ENCODE measurements at regions not wholly inside any gene's neighbourhood (a gene's known extent, or its start where the extent isn't known, plus 50 kb on each side); places are given as distances from the start of the nearest gene placed in this dataset.

DNA sequence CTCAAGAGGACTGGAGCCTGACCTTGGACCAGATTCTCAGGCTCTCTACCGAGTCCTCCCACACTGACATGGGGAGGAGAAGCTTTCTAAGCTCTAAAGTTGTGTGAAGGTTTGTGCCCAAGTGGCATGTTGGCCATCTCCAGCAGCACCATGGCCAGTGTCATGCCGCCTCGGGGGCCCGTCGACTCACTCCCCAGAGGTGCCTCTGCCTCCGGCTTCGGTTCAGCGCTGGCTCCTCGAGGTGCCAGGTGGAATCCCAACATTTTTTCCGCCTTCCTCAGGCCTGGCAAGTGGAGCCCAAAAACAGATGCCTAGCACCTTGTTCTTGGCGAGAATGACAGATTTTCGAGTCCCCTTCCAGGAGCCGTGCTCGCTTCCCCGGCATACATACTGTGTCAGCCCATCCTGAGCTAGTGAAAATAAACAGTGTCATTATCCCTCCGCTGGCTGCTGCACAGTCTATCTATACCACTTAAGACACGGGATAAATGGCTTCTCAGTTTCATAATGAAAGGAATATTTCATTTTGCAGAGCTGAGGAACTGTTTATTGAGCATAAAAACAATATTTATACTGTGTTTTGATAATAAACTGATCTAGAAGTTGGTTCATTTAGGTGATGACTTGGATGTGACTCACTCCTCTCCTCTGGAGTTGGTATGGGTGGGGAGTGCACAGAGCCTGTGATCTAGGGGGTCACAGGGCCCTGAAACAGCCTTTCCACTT, 328.5 kb upstream of the TLE3 start:
- no peak for DNase-seq (ENCODE audit: low spot score)

DNA sequence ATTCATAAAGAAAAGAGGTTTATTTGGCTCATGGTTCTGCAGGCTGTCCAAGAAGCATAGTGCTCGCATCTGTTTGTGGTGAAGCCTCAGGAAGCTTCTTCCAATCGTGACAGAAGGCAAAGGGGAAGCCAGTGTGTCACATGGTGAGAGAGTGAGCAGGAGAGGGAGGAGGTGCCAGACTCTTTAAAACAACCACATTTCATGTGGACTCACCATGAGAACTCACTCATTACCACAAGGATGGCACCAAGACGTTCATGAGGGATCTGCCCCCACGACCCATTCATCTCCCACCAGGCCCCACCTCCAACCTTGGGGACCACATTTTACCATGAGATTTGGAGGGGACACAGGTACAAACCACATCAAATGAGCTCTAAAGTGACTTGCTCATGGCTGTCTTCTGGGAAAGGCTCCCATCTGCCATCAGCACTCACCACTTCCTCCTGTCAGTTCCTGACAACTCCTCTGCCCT, 327.3 kb upstream of the TLE3 start:
- no peak for DNase-seq (ENCODE audit: low spot score)

- no peak for DNase-seq (ENCODE audit: low spot score)
These were observed 325.6 kb upstream of the TLE3 start for GRCh38 chr15:70423267-70423666.

DNA sequence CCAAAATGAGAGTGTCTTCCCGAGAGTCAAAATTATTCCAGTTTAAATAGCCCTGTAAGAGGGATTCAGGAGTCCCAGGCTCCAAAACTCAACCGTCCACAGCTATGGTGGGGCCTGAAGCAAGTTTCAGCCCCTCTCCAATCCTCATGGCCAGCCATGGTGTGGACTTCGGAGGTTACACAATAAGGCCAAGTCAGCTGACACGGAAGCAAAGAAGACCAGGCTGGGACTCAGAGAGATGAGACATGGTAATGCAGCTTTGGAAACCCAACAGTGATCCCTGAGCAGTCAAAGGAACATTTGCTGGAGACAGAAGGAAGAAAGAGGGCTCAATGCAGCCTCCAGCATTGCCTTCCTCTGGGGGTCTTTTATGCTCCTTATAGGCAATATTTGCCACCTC, 324.6 kb upstream of the TLE3 start:
- no peak for DNase-seq (ENCODE audit: low spot score)

DNA sequence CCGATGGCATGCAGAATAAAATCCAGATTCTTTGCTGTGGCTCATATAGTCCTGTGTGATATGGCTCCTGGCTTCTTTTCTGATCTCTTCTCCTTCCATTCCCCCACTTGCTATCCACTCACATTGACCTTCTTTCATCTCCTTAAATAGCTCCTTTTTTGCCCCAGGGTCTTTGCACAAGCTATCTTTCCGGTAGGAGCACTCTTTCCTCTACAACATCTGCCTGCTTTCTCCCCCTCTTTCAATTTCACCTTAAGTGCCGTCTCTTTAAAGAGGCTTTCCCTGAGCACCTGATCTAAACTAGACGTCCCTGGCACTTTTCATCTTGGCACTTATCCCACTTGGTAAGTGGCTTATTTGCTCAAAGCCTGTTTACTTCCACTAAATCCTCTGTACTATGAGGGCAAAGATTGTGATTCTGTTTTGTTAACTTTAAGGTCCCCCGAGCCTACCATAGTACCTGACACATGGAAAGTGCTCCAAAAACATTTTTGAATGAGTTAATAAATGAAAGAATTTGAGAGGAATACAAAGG, 323.3 kb upstream of the TLE3 start:
- no peak for DNase-seq (ENCODE audit: low spot score)

DNA sequence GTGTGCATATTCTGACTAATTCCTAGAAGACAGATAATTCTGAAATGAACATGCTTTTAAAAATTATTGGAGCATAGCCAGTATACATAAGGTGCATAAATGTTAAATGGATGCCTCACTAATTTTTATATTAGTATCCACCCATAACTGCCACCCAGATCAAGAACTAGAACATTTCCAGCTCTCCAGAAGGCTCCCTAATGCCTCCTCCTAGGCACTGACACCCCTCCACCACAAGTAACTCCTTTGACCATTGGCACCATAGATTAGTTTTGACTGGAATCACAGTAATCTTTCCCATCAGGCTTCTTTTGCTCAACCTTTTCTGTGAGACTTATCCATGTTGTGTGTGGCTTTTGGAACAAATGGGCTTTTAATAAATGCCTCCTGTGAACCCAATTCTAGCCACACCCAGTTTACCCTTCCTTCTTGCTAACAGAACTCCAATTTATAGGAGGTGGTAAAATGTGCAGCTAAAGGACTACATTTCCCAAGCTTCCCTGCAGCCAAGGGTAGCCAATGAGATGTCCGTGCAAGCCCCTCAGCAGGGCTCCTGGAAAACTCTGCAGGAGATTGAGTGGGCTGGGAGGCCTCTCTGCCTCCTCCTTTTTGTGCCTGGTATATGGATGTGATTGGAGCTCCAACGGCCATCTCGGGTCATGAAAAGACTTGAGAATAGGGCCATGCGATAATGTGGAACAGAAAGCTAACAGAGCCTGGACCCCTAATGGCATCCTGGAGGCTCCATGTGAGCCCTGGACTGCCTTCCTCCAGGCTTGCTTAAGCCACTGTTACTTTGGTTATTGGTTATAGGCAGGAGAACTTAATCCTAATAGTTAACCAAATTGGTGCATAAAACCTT, 322.6 kb upstream of the TLE3 start:
- DNase-seq (ENCODE audit: low spot score), result no peak

- no peak for DNase-seq (ENCODE audit: low spot score)
These were observed 321.2 kb upstream of the TLE3 start for GRCh38 chr15:70418943-70419342.

DNA sequence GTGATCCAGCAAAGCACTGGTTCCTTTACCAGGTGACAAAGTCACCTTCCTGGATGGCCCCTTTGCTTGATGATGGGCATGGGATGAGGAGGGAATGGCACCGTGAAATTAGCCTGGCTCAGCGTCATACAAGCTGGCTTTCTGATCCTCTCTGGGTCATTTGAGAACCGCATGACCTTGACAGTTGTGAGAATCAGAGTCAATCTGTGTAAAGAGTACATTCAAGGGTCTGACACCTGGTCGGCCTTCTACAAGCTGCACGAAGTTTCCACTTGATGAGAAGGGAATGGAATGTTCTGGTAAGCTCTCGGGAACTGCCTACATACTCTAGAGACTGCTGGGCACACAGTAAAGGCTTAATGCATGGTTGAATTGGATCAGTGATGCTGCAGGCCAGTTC, 319.8 kb upstream of the TLE3 start:
- no peak for DNase-seq (ENCODE audit: low spot score)

- DNase-seq (ENCODE audit: low spot score), result no peak
These were observed 319.1 kb upstream of the TLE3 start for GRCh38 chr15:70416829-70417228.

- no peak for DNase-seq (ENCODE audit: low spot score)
These were observed 317.7 kb upstream of the TLE3 start for GRCh38 chr15:70415398-70415797.

GRCh38 chr15:70414626-70415025, 316.9 kb upstream of the TLE3 start:
- DNase-seq (ENCODE audit: low spot score), result no peak

GRCh38 chr15:70412794-70413193, 315.1 kb upstream of the TLE3 start:
- no peak for DNase-seq (ENCODE audit: low spot score)

DNA sequence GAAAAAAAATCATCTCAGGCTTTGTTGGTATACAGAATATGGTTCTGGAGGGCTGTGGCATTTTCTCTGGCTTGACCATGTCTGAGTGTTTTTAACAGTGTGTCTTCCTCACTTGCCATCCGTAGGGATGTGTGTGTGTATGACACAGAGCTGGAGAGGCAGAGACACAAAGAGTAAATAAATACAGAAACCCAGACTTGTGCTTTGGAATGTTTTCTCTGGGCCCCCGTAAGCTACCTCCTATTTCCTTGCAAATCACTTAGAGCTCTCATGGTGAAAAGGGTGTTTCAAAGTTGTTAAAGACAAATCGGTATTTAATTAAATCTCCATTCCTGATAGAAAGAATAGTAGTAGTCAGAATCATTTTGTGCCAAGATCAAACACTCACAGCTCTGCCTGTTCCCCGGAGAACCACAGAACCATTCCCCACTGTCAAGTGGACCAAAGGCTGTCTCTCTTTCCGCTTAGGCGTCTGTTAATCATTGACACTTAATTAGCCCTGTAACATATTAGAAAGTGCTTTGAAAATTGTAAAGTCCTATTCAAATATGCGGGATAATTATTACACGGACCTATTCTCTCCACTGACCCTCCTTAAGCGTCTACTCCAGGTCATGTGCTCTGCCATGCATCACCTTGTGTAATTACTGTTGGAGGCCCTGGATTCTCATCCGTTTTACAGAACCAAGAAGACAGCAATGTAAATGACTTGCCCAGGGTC, 313.6 kb upstream of the TLE3 start:
- no peak for DNase-seq (ENCODE audit: low spot score)

- DNase-seq (ENCODE audit: low spot score), result no peak
These were observed 312.8 kb upstream of the TLE3 start for GRCh38 chr15:70410371-70410985.

- DNase-seq (ENCODE audit: low spot score), result no peak
These were observed 311.7 kb upstream of the TLE3 start for GRCh38 chr15:70409388-70409787.

- no peak for DNase-seq (ENCODE audit: low spot score)
These were observed 310.2 kb upstream of the TLE3 start for GRCh38 chr15:70407955-70408354.

GRCh38 chr15:70407336-70407670, 309.6 kb upstream of the TLE3 start:
- no peak for DNase-seq (ENCODE audit: low spot score)

DNA sequence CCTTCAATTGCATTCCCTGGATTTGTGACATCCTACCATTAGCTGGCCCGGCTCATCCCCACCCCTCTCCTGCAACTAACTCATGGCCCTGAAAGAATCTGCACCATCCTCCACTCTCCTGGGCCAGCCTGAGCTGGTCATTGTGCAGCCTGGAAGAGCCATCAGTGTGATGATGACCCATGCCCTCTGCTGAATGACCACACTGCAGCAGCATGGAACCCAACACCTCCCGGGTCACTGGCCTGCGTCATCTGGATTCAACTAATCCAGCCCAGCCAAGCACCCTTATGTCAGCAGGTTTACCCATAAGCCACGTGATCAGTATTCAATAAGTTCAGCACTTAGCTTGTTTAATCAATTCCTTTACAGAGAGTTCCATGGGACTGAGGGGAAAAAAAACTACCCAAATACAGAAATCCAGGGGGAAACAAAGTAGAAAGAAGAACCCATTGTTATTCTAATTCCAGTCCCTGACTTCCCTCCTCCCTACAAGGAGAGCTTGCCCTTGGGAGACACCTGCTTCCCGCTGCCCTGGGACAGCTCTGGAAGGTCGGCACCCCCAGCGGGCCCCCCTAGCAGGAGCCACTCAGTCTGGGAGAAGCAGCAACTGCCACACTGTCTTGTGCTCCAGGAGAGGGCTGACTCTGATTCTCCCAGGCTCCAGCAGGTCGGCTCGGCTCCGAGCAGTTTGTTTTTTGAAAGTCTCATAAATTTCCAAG, 309.1 kb upstream of the TLE3 start:
- no peak for DNase-seq (ENCODE audit: low spot score)

DNA sequence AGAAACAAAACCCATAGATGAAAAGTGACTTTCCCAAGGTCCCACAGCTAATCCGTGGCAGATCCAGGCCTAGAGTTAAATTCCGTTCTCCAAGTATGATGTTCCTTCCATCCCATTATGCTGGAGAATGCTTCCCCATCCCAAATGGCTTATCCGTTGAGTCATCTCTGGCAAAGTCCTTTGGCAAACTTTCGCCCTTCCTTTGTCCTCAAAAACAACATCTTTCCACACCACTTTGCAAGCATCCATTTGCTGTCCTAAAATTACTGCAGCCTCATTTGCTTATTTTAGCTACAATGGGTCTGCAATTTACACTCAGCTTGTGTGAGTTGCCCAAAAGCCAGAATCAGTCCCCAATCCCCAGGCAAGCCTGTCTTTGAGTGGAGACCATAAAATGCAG, 304.0 kb upstream of the TLE3 start:
- no peak for DNase-seq (ENCODE audit: low spot score)

- no peak for DNase-seq (ENCODE audit: low spot score)
These were observed 303.2 kb upstream of the TLE3 start for GRCh38 chr15:70400766-70401541.

- DNase-seq (ENCODE audit: low spot score), result no peak
These were observed 301.5 kb upstream of the TLE3 start for GRCh38 chr15:70399204-70399603.

Data from NAMALWA (cell line).